GM18520 (cell line): ENCODE measurements at regions not wholly inside any gene's neighbourhood (a gene's known extent, or its start where the extent isn't known, plus 50 kb on each side); places are given as distances from the start of the nearest gene placed in this dataset.
"Not testable (repeated sequence)": the region's sequence is repeated elsewhere in the genome, so short reads cannot be mapped to it uniquely, and the experiment has no call there.

Experiments
- ATAC-seq: cut with Tn5 transposase; IDR thresholded peaks from one replicate; pipeline ENCODE4 v1.9.1; 2021; ENCODE audit not compliant: unreplicated experiment

- ATAC-seq = no peak
Measured at GRCh38 chr2:190150413-190150812, 87.9 kb upstream of the MSTN start.

- ATAC-seq = no peak
Measured at GRCh38 chr2:190149908-190150307, 87.4 kb upstream of the MSTN start.

GRCh38 chr2:190149200-190149599, 86.7 kb upstream of the MSTN start:
- no peak for ATAC-seq

- not testable (repeated sequence) for ATAC-seq
Measured at GRCh38 chr2:190146109-190146508, 83.6 kb upstream of the MSTN start.

- not testable (repeated sequence) for ATAC-seq
Measured at GRCh38 chr2:190140474-190140873, 77.9 kb upstream of the MSTN start.

GRCh38 chr2:190139371-190139770, 76.8 kb upstream of the MSTN start:
- no peak for ATAC-seq

GRCh38 chr2:190138032-190138431, 75.5 kb upstream of the MSTN start:
- ATAC-seq = no peak

GRCh38 chr2:190137561-190137960, 75.0 kb upstream of the MSTN start:
- ATAC-seq = no peak

- ATAC-seq = no peak
Measured at GRCh38 chr2:190136825-190137224, 74.3 kb upstream of the MSTN start.

- no peak for ATAC-seq
Measured at GRCh38 chr2:190136259-190136658, 73.7 kb upstream of the MSTN start.

- ATAC-seq = no peak
Measured at GRCh38 chr2:190129421-190130199, 67.1 kb upstream of the MSTN start.

GRCh38 chr2:190127651-190128050, 65.1 kb upstream of the MSTN start:
- no peak for ATAC-seq

- ATAC-seq = no peak
Measured at GRCh38 chr2:190126798-190127197, 64.3 kb upstream of the MSTN start.

- no peak for ATAC-seq
Measured at GRCh38 chr2:190123956-190124355, 61.4 kb upstream of the MSTN start.

GRCh38 chr2:190121971-190122370, 59.4 kb upstream of the MSTN start:
- peak; percentile 56 for ATAC-seq

- no peak for ATAC-seq
Measured at GRCh38 chr2:190121305-190121704, 58.8 kb upstream of the MSTN start.

GRCh38 chr2:190119923-190120590, 57.5 kb upstream of the MSTN start:
- no peak for ATAC-seq

GRCh38 chr2:190119257-190119656, 56.7 kb upstream of the MSTN start:
- no peak for ATAC-seq

GRCh38 chr2:190117305-190117704, 54.8 kb upstream of the MSTN start:
- no peak for ATAC-seq

GRCh38 chr2:190113000-190113399, 50.5 kb upstream of the MSTN start:
- ATAC-seq = no peak
